NB4 (cell line): ENCODE measurements at regions not wholly inside any gene's neighbourhood (a gene's known extent, or its start where the extent isn't known, plus 50 kb on each side); places are given as distances from the start of the nearest gene placed in this dataset.

Experiments used
- MAX ChIP-seq: IDR thresholded peaks from 2 replicates; pipeline ENCODE4 v1.6.1; 2011; ENCODE audit warnings: low read depth, low read length
- POLR2A ChIP-seq: IDR thresholded peaks from 2 replicates; pipeline ENCODE4 v1.6.1; 2011; ENCODE audit warnings: mild to moderate bottlenecking; ENCODE audit not compliant: insufficient read length; ENCODE audit errors: extremely low read depth
- TF ChIP-seq, protein P1 (sequence below): IDR thresholded peaks from one replicate; pipeline ENCODE4 v1.5.1; 2012; ENCODE audit warnings: low read depth, low read length

DNA sequence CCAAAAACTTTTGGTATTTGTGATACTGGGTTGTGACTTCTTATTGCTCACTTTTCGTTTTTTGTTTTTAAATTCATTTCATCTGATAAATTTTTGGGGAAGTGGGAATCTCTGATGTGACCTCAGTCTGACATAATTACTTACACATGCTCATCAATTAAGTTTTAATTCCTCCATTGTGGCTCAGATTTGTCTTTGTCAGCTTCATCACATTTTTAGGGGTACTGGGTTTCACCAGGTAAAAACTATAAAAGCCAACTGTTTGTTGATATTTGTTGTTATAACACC lies 425.3 kb upstream of the TGFBR2 start:
- TF ChIP-seq, protein P1, sequence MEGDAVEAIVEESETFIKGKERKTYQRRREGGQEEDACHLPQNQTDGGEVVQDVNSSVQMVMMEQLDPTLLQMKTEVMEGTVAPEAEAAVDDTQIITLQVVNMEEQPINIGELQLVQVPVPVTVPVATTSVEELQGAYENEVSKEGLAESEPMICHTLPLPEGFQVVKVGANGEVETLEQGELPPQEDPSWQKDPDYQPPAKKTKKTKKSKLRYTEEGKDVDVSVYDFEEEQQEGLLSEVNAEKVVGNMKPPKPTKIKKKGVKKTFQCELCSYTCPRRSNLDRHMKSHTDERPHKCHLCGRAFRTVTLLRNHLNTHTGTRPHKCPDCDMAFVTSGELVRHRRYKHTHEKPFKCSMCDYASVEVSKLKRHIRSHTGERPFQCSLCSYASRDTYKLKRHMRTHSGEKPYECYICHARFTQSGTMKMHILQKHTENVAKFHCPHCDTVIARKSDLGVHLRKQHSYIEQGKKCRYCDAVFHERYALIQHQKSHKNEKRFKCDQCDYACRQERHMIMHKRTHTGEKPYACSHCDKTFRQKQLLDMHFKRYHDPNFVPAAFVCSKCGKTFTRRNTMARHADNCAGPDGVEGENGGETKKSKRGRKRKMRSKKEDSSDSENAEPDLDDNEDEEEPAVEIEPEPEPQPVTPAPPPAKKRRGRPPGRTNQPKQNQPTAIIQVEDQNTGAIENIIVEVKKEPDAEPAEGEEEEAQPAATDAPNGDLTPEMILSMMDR, result no peak
- TF ChIP-seq POLR2A (no peak), MAX (no peak)
